DMS79 treated with DMSO at 0.1 percent for 48 hours (cell line): ENCODE measurements at regions not wholly inside any gene's neighbourhood (a gene's known extent, or its start where the extent isn't known, plus 50 kb on each side); places are given as distances from the start of the nearest gene placed in this dataset.

Experiments used
- DNase-seq: peaks from one replicate; lab custom pipeline; 2025; lab: John Stamatoyannopoulos, UW

DNA sequence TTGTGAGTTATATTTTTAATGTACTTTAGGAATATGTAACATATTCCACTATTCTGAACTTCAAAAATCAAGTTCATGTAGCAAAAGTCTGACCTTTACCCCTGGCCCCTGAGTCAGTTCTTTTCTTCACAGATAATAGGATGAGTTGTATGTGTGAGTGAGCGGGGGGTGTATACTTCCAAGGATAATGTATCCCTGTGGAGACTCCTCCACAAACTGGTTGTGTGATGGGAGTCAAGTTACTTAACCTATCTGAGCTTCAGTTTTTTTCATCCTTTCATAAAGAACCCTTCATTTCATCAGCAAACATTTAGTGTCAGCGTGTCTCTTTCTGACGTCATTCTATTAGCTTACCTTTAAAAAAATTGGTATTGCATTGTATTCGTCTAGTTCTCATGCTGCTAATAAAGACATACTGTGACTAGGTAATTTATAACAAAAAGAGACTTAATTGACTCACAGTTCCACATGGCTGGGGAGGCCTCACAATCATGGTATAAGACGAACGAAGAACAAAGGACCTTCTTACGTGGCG lies 288.1 kb upstream of the GPC6 start:
- no peak for DNase-seq

DNA sequence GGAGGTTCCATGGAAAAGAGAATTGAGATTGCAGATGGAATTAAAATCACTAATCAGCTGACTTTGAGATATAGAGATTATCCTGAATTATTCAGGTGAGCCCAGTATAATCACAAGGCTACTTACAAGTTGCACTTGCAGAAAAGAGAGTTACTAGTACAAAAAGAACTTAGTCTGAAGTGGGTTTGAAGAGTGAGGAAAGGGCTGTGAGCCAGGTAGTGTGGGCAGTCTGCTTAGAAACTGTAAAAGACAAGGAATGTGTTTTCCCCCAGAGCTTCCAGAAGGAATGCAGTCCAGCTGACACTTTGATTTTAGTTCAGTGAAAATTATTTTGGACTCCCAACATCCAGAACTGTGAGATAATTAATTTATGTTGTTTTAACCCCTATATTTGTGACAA lies 285.4 kb upstream of the GPC6 start:
- DNase-seq = peak; percentile 17

DNA sequence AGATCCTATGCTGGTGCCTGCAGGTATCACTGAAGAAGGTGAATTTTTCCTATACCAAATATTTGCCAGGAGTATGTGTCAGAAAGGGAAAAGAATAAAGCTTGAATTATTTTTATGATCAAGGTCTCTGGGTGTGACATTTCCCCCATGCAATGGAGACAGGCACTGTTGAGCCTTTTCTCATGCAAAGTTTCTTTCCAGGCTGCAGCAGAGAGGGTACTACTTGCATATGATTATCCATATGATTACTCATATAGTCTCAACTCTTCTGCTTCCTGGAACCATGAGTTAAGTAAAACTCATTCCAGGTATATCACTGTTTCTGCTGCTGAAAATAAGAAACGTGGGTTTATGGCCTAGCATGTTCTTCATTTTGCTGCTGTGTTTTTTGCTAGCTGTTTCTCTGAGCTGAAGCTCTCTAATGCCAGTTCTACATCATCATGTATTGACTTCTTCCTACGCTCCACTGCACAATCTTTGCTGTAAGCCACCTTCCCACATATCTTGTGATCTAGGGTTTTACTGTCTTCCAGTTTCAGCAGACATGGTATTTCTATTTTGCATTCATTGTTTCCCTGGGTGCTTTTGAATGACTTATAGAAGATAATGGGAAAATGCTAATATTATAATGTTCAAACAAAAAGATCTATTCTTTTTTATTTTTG lies 278.7 kb upstream of the GPC6 start:
- no peak for DNase-seq

- DNase-seq = no peak
Observed at GRCh38 chr13:92950771-92951170, 275.8 kb upstream of the GPC6 start.

GRCh38 chr13:92951273-92951890 lies 275.2 kb upstream of the GPC6 start:
- DNase-seq = no peak

GRCh38 chr13:92952161-92952560 lies 274.4 kb upstream of the GPC6 start:
- no peak for DNase-seq

- DNase-seq = no peak
Observed at GRCh38 chr13:92954746-92955145, 271.9 kb upstream of the GPC6 start.

- DNase-seq = no peak
Observed at GRCh38 chr13:92959790-92960189, 266.8 kb upstream of the GPC6 start.

DNA sequence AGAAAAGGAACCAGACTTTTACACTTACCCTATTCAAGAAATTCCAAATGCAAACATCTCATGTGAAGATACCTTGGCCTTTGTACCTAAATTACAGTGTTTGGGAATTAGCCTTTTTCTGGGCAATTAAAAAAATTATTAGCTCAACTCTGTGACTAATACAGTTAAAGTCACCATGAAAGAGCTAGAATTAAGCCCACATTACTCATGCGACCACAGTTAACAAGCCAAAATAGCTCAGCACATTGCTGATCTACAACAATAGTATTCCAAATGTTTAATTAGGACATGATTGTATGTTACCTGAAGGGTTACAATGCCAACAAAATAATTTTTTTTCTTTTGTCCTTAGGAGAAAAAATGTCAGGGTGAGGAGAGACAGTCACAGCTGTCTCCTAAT lies 263.6 kb upstream of the GPC6 start:
- DNase-seq = no peak

DNA sequence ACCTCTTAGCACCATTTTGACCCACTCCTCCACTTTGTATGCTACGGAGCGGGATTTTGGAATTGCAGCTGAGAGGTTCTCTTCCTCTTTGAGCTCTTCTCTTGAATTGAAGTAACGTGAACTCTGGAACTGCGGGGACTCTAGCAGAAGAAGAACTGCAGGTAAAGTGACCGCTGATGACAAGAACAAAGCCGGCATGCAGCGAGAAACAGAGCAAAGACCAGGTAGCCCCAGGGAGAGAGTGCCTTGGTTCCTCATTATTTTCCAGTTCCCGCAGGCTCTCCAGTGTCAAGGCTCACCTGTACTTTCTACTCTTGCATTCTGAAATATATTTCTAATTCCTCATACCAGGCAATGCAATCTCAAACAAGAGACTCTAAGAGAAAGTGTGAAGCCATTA lies 260.3 kb upstream of the GPC6 start:
- no peak for DNase-seq

- DNase-seq = no peak
Observed at GRCh38 chr13:92966900-92967299, 259.7 kb upstream of the GPC6 start.

GRCh38 chr13:92967923-92968322 lies 258.7 kb upstream of the GPC6 start:
- no peak for DNase-seq

GRCh38 chr13:92972751-92973150 lies 253.9 kb upstream of the GPC6 start:
- DNase-seq = no peak

DNA sequence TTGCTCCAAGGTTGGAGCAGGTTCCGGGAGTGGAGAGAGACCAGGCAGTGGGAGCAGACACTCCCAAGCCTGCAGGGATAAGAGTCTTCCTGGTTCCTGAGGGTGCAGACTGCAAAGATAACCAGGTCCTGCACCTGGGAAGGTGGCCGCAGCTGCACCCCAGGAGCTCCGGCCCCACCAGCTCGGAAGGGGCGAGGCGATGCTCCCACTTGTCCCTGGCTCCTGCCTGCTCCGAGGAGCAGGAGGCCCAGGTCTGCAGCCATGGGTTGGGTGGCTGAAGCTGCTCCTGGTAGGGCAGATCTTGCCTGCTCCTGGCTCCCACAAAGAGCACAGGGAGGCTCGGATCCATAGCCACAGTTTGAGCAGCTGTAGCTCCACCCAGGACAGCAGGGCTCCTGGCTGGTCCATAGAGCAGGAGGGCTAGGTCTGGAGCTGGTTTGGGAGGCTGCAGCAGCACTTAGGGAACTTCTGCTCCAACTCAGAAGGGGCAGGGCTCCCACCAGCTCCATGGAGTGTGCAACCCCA lies 251.6 kb upstream of the GPC6 start:
- DNase-seq = no peak

- no peak for DNase-seq
Observed at GRCh38 chr13:92976657-92977056, 249.9 kb upstream of the GPC6 start.

DNA sequence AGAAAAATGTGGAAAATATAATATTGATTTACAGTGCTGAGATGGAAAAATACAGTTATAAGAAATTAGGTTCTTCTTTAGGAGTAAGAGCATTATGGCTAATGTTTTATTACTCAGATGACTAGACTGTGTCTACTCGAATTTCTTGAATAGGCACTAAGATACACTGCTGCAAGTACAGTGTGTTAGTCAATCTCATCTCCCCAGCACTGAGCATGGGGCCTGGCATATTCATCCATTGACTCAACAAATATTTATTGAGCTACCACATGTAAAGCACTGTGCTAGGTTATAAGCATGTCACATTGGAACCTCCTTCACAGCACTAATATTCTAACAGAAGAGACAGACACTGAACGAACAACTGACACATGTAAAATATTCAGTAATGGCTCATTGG lies 242.5 kb upstream of the GPC6 start:
- DNase-seq = no peak

- no peak for DNase-seq
Observed at GRCh38 chr13:92989301-92989700, 237.3 kb upstream of the GPC6 start.

DNA sequence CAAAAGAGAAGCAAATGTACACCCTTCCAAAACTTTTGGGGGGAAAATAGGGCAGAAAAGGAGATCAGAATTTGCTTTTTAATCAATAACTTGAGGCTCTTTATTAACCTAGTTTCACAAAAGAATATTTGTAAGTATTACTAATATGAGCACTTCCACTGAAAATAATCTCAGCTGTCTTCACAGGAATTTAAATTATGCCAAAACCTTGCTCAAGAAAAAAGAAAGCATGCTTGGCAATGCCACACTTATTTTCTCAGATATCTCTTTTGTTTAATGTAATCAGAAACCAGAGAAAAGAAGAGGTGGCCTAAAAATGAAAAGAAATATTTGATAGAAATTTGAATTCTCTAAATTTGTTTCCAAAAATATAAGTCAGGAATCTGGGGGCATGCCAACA lies 234.9 kb upstream of the GPC6 start:
- DNase-seq = no peak

DNA sequence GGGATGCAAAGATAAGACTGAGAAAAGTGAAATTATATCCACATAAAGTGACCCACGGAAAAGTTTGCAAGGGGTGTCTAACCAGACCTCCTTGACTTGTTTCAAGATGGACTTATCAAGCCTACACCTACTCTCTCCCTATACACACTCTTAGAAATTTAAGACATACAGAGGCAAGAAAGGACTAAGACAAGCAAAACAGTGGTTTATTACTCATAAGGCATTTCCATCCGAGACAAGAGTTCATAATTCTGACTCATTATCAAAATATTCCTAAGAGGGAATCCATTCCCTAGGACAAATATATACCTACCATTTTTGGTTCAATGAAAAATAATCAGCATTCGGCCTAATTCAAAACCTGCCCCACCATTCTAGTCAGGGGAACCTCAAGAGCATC lies 232.6 kb upstream of the GPC6 start:
- no peak for DNase-seq

DNA sequence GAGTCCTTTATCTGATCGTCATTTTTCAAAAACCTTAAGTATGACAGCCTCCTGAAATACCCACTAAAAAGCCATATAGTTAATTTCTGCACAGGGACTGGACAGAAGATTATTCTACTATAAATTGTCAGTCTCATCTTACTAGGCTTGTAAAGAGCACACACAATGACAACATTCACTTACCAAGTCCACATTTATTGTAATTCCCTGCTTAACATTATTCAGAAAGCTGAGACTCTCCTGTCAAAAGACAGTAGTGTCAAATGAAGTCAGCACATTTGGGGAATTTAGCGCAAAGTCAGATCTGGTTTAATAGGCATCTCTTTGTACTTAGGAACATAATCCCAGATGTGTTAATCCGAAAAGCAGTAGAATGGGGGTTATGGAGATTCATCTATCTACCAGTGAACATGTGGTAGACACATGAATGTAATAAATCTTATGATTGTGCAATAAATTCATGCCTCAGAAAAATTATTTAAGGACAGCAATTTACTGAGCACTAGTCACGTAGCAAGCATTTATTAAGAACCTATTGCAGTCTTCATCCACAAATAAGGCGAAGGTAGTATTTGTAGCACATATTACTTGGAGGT lies 224.6 kb upstream of the GPC6 start:
- no peak for DNase-seq

DNA sequence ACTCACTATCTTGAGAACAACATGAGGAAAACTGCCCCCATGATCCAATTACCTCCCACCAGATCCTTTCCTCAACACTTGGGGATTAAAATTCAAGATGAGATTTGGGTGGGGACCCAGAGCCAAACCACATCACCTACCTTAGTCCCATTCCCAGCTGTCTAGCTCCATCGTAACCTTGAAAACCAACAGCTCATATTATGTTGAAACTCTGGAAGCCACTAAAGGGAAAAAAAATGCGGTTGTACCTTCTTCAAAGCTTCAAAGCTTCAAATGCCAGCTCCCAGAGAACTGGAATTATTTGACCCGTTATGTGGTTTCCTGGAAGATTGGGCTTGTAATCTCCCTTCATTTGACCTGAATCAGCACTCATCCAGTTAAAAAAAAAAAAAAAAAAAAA lies 223.1 kb upstream of the GPC6 start:
- no peak for DNase-seq

- no peak for DNase-seq
Observed at GRCh38 chr13:93004919-93005318, 221.7 kb upstream of the GPC6 start.

GRCh38 chr13:93007928-93008327 lies 218.7 kb upstream of the GPC6 start:
- no peak for DNase-seq
